ENCODE measurements at regions not wholly inside any gene's neighbourhood (a gene's known extent, or its start where the extent isn't known, plus 50 kb on each side); places are given as distances from the start of the nearest gene placed in this dataset.
"Not testable (repeated sequence)": the region's sequence is repeated elsewhere in the genome, so short reads cannot be mapped to it uniquely, and the experiment has no call there.

DNA sequence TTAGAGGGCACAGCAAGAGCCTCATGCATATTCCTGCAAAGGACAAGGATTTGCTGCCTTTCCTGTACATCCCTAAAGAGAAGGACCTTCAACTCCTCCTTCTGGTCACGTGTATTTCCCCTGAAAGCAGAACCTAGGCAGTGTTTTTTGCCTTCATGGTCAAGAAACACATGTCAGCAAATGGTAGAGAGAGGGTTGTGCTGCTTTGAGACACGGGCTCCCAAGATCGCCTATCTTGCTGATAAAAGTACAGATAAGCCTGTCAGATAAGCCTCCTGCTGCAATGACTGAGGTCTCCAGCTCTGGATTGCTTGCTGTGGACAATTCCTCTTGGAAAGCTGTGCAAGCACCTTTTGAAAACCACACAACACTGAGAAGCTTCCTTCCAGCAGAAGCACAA lies 580.8 kb downstream of the CBLN4 start:
- no peak for FAIRE-seq
- DNase-seq (ENCODE audit: low spot score): no peak

DNA sequence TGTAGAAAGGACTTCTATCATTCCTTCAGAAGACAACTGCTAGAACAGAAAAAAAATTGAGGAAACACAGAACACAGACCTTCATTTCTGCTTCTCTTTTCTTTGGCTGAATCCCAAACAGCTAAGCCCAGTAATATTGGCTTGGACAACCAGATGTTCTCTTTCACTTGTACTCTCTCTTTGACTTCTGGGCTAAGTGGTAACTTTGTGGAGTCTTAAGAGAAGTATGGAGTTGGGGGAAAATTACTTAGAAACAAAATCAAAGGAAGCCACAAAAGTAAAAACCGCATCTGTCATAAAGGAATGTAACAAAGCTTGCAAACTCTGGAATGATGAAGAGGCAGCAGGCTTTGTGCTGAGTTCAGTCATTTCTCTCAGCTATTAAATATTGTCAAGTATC lies 587.5 kb downstream of the CBLN4 start:
- DNase-seq (ENCODE audit: low spot score) (no peak), FAIRE-seq (no peak)

DNA sequence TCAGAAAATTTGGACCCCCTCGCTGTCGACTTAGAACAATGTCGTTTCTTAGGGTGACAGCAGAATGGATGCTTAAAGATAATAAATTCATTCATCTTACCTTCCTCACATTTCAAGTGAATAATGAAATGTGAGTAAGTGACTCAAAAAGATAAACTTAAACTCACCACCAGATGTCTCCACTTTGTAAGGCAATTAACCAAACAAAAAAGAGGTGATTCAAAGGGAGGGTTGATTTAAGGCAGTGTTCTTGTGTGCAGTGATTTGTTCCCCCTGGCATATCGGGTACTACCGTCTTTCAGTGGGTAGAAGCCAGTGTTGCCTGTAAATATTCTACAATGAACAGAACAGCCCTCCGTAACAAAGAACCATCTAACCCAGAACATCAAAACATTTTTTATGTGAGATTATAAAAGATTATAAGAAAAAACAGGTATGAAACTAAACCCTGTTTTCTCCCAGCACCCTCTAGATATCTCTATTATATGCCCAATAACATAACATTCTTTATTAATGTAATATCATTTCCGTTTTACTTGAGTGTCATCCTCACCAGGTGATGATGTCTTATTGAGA lies 589.7 kb downstream of the CBLN4 start:
- peak; percentile 39 for DNase-seq (ENCODE audit: low spot score)
- FAIRE-seq: peak; percentile 67

DNA sequence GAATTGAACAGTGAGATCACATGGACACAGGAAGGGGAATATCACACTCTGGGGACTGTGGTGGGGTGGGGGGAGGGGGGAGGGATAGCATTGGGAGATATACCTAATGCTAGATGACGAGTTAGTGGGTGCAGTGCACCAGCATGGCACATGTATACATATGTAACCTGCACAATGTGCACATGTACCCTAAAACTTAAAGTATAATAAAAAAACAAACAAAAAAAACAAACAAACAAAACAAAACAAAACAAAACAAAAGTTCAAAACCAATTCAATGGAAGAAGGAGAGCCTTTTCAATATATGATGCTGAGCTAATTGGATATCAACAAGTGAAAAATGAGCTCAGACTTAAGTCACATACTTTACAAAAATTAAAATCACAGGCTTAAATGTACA lies 592.8 kb downstream of the CBLN4 start:
- FAIRE-seq; DNase-seq (ENCODE audit: low spot score): not testable (repeated sequence)

DNA sequence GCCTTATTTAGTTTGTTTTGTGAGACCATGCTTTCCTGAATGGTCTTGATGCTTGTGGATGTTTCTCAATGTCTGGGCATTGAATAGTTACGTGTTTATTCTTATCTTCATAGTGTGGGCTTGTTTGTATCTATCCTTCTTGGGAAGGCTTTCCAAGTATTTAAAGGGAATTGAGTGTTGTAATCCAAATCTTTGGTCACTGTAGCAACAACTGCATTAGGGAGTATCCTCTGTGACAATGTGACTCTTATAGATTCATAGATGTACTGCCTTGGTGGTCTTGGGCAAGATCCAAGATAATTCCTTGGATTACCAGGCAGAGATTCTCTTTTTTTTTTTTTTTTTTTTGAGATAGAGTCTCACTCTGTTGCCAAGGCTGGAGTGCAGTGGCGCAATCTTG lies 598.4 kb downstream of the CBLN4 start:
- FAIRE-seq (no peak), DNase-seq (ENCODE audit: low spot score) (no peak)

DNA sequence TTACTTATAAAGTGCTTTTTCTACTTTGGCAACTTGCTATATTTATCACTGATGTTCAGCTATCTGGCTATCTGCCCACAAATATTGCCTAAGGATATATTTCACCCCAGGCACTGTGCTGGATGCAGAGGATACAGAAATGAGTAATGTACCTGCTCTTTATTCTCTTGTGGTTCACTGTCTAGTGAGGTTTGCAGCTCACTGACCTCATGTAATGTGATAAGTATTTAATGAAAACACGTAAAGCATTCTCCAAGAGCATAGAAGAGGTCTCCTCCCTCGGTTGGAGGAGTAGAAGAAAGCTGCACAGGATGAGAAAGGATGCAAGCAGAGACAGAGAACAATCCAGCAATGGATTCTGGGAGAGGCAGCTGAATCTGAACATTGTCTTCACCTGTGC lies 610.7 kb downstream of the CBLN4 start:
- FAIRE-seq: peak; percentile 63
- peak; percentile 55 for DNase-seq (ENCODE audit: low spot score)

DNA sequence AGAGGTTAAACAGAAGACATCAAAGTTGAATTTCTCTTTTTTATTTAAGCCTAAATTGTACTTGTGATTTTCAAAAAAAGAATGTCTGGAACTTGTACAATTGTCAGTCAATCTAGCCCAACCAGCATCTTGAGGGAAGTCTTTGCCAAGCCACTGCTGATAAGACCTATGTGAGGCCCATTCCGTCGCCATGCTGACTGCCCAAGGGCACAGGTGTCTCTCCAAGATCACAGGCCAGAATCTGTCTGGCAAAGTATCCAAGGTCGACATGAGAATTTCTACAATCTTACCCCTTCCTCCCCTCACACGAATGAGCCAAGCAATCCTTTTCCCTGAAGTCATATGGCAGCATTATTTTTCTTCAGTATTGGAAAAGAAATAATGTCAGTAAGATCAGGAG lies 614.5 kb downstream of the CBLN4 start:
- DNase-seq (ENCODE audit: low spot score) (no peak), FAIRE-seq (no peak)

DNA sequence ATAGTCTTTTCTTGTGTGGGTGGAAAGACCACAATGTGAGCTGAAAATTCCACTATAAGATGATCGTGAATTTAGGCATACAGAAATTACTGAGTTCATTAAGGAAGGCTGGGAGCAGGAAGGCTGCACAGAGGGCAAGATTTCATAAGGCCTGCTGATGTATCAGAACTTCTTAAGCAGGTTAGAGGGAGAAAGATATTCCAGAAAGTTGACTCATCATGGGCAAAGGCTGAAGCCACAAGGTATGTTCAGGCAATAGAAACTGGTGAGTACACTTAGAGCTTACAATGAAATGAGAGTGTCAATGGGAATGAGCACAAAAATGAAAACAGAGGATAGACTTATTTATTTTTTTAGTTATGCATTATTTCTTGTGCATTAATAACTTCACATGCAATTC lies 618.6 kb downstream of the CBLN4 start:
- FAIRE-seq: peak; percentile 91
- peak; percentile 72 for DNase-seq (ENCODE audit: low spot score)

DNA sequence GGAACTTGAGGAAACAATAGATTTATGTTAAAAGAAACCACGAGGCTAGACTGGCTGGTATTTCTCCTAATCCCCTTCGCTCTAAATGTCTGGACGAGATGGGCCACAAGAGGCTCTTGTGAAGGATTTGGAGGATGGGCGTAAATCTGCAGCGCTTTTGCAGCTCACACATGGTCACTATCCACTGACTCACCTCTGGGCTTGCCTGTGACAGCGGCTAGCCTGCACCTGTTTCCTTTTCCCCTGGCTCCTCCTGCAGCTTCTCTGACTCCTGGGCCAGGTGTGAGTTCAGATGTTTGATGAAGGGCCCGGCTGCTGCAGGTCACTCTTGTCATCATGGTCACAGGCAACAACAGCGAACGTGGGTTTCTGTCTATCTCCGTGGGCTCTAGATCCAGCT lies 629.4 kb downstream of the CBLN4 start:
- no peak for DNase-seq (ENCODE audit: low spot score)

DNA sequence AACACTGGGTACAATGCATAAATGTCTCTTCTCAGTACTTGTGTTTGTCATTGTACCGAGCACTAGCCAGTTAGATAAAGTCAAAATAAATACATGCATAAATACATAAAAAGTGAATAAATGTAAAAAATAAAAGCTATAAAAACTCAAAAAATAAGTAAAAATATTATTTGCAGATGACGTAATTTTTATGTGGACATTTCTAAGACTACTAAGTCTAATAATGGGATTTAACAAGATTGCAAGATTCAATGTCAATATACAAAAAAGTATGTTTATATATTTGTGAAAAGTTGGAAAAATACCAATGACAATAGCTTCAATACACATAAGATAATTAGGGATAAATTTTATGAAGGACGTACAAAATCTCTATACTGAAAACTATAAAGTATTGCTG lies 639.6 kb downstream of the CBLN4 start:
- DNase-seq (ENCODE audit: low spot score) (no peak), FAIRE-seq (peak; percentile 46)

More for the DNA sequence above, 629.4 kb downstream of the CBLN4 start:
- FAIRE-seq: no peak

DNA sequence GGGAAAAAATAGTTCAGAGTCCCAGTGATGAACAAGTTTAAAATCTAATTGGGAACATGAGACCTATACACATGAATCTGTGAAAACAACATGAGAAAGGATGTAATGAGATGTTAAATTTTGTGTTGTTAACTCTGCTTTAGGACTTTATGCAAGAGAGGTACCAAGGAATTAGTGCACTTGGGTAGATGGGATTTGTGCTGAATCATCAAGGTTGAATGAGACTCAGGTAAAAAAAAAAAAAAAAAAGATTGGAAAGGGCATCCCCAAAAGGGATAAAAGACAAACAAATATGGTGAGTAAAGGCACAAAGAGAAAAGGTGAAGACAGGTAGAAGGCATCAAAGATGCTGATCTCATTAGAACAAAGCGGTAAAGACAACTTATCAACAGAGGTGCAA lies 644.4 kb downstream of the CBLN4 start:
- FAIRE-seq (no peak), DNase-seq (ENCODE audit: low spot score) (no peak)

DNA sequence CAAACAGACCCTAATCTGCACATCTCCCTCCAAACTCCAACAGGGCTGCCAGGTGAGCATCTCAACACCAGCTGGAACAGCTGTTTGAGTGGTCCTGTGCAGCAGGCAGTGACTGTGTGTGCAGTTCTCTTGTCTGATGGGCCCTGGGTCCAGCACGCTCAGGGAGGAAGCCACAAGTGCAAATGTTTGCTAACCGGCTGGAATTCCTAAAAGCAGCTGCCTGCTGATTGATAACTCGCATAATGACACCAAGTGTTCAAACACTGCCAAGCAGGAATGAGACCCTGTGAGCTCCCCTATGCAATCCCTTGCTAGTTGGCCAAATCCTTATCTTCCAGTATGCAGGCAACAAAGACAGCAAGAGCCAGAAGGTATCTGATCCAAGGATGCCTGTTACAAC lies 650.6 kb downstream of the CBLN4 start:
- no peak for FAIRE-seq
- no peak for DNase-seq (ENCODE audit: low spot score)

DNA sequence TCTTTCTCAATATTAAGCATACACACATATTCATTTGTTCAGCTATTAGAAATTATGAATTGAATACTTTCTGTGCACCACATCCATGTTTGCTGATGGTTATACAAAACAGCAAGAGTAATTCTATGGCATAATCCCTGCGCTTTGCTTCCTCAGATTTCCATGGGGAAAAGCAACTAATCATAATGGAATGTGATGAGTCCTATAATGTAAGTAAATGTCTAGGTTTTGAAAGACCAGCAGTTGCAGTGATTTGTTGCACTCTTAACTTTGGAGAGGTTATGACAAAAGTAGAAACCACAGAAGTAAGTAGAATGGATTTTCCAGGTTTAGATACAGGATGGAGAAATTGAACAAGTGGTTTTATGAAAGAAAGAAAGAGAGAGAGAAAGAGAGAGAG lies 652.1 kb downstream of the CBLN4 start:
- peak; percentile 71 for FAIRE-seq

DNA sequence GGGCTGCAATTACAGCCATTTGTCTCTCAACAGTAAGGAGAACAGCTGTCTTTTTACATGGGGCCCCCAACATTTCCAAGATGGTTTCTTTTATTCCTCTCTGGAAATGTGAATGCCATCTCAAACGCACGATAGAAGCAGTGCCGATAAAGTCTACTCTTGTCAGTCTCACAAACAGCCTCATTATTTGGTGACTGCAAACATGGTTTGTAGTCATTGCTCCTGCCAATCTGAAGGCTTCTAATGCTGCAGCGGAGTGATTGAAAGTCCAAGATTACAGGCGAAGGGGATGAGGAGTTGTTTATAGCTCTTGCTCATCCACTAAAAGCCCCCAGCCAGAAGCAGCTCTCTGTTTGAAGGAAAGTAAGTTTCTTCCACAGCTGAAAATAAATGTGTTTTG lies 657.1 kb downstream of the CBLN4 start:
- FAIRE-seq: no peak
- no peak for DNase-seq (ENCODE audit: low spot score)

More for the DNA sequence above, 652.1 kb downstream of the CBLN4 start:
- peak; percentile 61 for DNase-seq (ENCODE audit: low spot score)

DNA sequence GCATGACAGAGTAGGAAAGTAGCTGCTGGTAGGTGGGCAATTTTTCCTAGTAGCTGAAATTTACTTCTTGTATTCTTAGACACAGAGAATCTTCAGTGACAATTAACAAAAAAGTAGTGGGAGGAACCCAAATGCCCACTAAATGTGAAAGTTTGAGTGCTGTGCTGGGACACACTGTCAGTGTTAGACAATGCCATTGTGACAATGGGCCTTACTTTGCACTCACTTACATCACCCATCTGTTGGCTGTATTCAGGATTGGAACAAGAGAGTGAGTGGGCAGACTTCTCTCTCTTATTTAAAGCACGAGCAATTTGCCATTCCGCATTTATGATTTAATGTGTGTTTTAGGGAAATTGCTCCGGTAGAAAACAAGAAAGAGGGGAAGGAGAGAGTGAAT lies 662.5 kb downstream of the CBLN4 start:
- FAIRE-seq (no peak), DNase-seq (ENCODE audit: low spot score) (no peak)

DNA sequence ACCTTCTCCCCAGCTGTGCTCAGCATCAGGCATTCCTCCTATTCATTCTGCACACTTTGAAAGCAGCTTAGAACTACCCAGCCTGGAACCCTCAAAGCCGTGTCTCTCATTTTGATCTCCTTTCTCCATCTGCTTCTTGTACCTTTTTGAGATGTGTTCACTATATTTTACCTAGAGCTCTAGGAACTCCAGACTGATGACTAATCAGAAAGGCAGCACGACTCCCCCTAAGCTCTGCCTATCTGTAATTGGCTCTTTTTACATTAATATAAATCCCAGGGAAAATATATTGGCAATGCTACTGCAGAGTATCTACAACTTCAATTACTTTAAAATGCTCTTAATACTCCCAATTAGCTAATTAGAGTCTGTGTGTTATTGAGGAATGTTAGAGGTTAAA lies 671.5 kb downstream of the CBLN4 start:
- FAIRE-seq: peak; percentile 63
- DNase-seq (ENCODE audit: low spot score): peak; percentile 38

DNA sequence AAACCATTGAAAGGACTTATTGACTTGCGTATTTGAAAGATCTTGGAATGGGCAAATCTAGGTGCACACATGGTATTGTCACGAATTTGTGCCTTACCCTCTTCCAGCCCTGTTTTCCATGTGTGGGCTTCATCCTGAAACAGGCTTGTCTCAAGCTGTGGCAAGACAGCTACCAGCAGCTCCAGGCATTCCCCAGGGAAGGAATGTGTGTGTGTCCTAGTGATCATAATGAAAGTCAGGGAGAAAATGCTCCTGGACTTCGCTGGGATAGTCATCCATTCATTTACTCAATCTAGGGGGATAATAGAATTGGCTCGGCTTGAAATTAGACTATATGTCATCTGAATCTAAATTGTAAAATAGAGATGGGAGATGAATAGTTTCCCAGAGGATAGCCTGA lies 676.2 kb downstream of the CBLN4 start:
- no peak for DNase-seq (ENCODE audit: low spot score)
- no peak for FAIRE-seq

DNA sequence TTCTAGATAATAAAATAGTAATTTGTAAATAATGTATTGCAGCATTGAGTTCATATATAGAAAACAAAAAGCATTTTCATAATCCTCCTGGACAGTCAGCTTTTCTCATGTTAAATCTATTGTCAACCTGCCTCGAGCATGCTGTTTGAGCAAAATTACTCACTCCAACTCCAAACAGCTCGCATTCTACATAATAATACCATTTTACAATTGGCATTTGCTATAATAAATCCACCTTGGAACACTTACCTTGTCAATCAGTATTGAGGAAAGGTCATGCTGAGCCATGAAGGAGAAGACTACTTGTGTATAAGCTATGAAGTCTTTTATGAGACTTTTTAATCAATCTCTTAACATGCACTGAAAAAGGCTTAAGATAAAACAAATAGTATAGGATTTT lies 682.6 kb downstream of the CBLN4 start:
- no peak for FAIRE-seq
- no peak for DNase-seq (ENCODE audit: low spot score)

DNA sequence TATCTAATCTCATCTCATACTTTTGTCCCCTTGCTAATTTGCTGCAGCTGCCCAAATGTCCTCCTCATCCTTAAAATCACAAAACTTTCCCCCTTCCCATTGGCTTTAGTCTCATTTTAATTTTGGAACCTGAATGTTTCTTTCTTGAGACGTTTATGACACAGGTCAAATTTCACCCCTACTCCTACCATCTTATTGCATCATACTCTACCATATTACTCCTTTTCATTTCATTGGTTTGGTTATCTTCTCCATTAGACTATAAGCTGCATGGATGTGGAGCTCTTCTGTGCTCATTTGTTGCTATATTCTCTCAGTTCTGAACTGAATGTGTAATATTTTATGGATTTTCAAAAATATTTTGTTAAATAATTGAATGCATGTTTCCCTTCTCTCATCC lies 688.6 kb downstream of the CBLN4 start:
- DNase-seq (ENCODE audit: low spot score): no peak
- no peak for FAIRE-seq

DNA sequence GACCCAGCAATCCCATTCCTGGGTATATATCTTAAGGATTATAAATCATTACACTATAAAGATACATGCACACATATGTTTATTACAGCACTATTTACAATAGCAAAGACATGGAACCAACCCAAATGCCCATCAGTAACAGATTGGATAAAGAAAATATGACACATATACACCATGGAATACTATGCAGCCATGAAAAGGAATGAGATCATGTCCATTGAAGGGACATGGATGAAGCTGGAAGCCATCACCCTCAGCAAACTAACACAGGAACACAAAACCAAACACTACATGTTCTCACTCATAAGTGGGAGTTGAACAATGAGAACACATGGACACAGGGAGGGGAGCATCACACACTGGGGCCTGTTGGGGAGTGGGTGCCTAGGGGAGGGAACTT lies 694.5 kb downstream of the CBLN4 start:
- not testable (repeated sequence) for FAIRE-seq; DNase-seq (ENCODE audit: low spot score)

DNA sequence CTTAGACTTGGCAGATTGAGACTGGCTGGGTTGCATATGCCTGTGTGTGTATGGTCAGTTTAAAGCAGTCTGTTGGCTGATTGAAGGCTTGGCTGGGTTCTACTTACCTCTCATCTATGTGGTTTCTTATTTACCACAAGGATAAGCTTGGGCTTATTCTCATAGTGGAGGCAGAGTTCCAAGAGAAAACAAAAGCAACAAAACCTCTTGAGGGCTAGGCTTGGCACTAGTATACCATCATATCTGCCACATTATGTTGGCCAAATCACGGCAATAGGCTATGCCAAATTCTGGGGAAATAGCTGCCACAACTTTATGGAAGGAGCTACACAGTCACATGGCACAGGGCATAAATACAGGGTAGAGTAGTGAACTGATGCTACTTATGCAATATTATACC lies 714.1 kb downstream of the CBLN4 start:
- no peak for DNase-seq (ENCODE audit: low spot score)
- no peak for FAIRE-seq

DNA sequence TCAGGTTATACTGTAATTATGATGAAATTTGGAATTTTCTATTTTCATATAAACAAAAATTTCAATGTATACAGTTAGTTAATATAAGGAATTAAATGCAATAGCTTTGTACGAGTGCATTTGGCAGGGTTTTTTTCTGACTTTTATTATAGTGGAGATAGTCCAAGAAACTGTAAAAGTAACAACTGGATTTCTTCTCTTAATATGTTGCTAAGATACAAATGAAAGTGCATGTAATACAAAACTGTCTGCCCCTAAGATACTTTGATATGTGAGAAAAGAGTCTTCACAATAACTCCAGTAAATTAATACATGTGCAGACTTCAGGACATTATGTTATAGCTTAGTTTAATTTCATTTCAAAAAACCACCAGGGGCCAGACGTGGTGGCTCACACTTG lies 721.4 kb downstream of the CBLN4 start:
- no peak for FAIRE-seq
- no peak for DNase-seq (ENCODE audit: low spot score)

DNA sequence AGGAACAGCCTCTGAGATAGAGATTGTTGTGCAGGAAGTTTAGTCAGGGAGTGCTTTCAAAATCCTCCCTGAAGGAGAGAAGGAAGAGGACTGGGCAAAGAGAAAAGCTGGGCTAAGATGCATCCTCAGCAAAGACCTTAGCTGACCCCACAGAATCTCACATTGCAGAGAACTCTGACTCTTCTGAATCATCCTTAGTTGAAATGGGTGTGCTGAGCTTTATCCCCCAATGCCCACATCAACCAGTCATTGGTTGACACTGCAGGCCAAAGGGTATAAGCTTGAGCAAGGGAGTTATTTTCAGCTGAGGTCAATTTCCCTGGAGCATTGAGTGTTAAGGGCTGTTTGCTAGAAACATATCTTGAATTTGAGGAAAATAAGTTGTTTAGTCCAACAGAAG lies 732.2 kb downstream of the CBLN4 start:
- DNase-seq (ENCODE audit: low spot score): peak; percentile 53
- FAIRE-seq: peak; percentile 82

DNA sequence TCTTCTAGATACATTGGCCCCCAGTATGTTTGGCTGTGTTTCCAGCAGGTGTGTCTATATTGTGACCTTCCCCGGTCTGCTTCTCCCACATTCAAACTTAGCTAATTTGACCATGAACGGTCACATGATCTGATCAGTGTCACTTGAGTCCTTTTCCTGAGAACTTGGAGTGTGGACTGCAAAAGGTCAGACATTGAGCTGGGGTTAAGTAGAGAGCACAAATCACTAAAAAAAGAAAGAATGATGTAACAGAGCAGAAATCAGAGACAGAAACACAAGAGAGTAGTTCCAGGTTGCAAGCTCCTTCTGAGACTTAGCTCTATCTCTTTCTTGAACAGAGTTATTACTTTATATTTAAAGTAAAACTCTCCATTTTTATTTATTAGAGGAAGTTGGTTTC lies 733.9 kb downstream of the CBLN4 start:
- DNase-seq (ENCODE audit: low spot score) (no peak), FAIRE-seq (peak; percentile 53)

Measured in RCC 7860 (cell line).